Lung microvascular endothelial cell (primary cell): ENCODE measurements at regions not wholly inside any gene's neighbourhood (a gene's known extent, or its start where the extent isn't known, plus 50 kb on each side); places are given as distances from the start of the nearest gene placed in this dataset.
"Not testable (repeated sequence)": the region's sequence is repeated elsewhere in the genome, so short reads cannot be mapped to it uniquely, and the experiment has no call there.

ENCODE experiments used
- DNase-seq, 2 donors: peaks; one replicate each; pipeline versions ENCODE4 v3.0.0 to v3.0.0-alpha.2; 2010; ENCODE audit warnings: low read depth in 2 of 2

GRCh38 chr19:13652810-13653590 lies 111.3 kb upstream of the MRI1 start:
- no peak for DNase-seq

DNA sequence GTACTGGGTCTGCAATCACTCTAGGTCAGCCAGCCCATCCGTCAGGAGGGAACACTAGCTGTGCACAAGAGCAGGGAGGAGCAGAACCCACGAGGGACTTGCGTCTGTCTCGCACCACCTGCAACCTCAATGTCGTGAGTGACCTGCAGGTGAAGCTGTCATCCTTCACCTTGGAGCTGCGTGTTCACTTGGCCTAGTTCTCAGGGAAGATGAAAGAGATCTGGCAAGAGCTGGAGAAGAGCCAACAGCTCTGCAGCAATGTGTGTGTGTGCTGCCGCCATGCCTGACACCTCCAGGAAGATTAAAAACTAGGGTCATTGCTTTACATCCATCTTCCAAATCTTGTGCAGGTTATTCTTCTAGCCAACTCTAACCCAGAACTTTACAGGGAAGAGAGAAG lies 117.6 kb upstream of the MRI1 start:
- DNase-seq, result no peak

DNA sequence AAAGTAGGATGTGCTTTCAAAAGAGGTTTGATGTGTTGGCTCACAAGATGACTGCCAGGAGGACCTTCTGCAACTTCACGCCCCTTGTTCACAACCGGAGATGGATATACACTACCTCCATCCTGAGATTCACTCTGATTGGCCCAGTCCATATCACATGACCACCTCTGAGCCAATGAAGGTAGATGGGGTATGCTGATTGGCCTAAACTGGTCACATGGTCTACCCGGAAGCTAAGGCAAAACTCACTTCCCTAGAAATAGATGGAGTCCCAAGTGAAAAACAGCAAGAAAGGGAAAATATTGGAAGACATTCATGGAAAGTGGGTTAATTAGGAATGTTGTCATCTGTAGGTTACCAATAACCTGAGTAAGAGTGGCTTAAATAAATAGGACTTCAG lies 119.7 kb upstream of the MRI1 start:
- DNase-seq, result no peak

GRCh38 chr19:13640611-13641010 lies 123.7 kb upstream of the MRI1 start:
- DNase-seq, result no peak

GRCh38 chr19:13639342-13639929 lies 124.9 kb upstream of the MRI1 start:
- no peak for DNase-seq

- DNase-seq, result no peak
Observed at GRCh38 chr19:13637664-13638063, 126.7 kb upstream of the MRI1 start.

GRCh38 chr19:13634658-13635057 lies 128.4 kb upstream of the CACNA1A start:
- DNase-seq, result no peak

DNA sequence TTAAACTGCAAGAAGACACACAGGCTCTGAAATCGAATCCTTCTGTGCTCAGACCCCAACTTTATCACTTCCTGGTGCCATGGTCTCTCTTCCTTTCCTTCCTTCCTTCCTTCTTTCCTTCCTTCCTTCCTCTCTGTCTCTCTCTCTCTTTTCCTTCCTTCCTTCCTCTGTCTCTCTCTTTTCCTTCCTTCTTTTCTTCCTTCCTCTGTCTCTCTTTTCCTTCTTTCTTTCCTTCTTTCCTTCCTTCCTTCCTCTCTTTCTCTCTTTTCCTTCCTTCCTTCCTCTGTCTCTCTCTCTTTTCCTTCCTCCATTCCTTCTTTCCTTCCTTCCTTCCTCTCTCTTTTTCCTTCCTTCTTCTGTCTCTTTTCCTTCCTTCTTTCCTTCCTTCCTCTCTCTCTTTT lies 127.2 kb upstream of the CACNA1A start:
- DNase-seq, result no peak

DNA sequence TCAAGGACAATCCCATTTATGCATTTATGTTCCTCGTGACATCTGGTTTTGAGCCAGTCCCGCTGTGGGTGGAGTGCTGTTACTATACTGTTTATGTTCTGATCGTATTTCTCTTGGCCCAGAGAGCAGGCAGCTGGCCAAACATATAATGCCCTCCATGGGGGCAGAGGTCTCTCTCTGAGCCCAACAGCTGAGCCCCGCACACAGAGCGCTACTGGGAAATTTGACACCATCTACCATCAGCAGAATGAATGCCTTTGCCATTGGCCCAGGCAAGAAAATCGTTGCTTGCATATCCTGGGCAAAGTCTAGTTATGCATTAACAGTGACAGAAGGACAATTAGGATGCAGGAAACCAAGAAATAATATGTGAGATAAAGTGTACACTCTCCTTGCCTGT lies 126.8 kb upstream of the CACNA1A start:
- peak in 1 of 2 donors; percentile 59 for DNase-seq

DNA sequence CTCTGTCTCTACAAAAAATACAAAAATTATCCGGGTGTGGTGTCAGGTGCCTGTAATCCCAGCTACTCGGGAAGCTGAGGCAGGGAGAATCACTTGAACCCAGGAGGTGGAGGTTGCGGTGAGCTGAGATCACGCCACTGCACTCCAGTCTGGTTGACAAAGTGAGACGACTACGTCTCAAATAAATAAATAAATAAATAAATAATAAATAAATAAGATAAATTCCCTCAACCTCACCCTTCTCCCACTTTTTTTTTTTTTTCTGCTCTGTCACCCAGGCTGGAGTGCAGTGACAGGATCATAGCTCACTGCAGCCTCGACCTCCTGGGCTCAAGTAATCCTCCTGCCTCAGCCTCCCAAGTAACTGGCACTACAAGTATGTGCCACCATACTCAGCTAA lies 125.9 kb upstream of the CACNA1A start:
- not testable (repeated sequence) for DNase-seq

DNA sequence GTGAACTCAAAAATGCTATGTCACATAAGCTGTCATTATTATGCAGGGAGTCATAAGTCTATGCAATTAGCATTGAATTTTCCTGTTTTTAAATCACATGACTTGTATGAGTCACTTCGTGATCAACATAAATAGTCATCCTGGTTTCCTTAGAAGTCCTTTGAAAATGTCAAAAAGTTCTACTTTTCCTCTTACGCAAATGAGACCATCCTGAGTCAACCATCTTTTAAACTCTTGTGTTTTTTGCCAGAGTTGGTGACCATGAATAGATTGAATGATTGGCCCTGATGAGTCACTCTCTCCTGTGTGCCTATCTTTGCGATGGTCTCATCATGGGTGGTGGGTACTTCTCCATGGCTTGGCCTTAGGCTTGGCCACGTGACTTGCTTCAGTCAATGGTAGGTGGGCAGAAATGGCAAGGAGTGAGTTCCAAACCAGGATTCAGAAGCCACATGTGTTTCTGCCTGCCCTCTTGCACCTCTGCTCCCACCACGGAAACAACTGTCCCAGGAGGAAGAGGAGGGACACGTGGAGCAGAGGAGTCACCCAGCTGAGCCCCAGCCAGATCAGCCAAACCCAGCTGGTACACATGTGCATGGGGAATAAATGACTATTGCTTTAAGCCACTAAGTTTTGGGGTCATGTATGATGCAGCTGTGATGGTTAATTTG lies 123.5 kb upstream of the CACNA1A start:
- peak in 1 of 2 donors; percentile 27 for DNase-seq

GRCh38 chr19:13627531-13627930 lies 121.3 kb upstream of the CACNA1A start:
- no peak for DNase-seq

GRCh38 chr19:13623716-13624710 lies 117.7 kb upstream of the CACNA1A start:
- no peak for DNase-seq

DNA sequence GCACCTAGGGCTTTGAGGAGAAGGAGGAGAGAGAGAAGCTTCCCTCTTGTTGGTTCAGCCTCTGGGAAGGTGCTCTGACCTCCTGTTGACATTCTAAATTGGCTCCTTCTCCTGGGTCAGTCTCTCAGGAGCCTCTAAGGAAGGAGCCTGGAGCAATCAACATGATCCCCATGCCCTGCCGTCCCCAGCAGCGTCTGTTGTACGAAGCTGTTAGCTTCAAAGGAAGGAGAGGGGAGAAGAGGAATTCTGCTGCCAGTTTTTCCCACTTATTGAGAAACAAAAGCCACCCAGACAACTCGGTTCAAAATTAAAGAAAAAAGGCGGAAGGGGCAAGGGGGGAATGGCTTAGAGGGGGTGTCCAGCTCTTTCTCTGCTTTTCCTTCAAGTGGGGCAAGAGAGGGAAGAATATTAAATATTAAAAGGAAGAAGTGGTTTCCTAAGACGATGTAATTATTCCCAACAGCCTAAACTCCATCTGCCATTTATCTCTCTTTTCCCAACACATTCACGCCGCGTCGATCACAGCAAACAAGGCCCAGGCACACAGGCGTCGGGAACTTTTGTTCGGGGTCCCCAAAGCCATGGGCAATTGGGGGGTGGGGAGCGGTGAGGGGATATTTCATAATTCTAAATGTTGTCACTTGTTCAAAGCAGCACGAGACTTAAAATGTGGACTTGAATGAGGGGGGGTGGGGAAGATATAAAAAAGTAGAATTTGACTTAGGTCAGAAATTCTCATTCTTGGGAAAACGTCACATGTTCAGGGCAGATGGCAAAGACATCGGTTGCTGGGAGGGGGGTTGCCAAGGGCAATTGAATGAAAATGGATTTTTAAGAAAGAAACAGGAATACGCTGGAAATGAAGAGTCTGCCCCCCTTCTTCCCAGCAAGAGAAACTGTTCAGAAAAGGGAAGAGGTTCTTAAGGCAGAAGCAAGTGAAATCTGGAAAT lies 116.8 kb upstream of the CACNA1A start:
- DNase-seq, result no peak

DNA sequence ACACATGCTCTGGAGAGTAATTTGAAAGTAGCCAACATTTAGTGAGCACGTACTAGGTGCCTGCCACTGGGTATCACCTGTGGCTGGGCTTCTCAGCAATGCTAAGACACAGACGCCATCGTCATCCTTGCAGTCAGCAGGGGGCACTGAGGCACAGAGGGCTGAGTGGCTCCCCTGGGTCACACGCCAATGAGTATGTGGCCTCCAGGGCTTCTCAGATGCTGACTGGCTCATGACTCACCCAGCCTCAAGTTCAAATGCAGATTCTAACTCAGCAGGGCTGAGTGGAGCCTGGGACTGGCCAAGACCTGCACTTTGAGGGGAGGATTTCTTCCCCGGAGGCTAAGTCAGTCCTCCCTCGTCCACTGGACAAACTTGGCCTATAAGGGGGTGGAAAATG lies 115.1 kb upstream of the CACNA1A start:
- peak in 1 of 2 donors; percentile 74 for DNase-seq

DNA sequence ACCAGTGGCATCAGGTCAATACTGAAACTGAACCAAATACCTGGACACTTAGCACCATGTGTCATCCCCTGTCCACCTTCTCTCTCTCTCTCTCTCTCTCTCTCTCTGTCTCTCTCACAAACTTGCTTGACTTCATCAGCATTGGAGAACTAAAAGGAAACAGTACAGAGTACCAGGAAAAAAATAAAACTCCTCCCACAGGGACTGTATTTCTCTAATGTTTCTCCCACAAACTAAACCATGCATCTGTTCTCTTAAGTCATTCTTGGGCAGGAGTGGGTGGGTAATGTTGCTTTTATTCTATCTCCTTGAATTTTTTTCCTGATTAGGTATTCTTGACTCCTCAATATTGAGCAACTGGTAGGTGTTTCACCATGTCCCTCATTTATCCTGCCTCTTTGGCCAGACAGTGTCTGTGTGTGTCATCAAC lies 112.9 kb upstream of the CACNA1A start:
- DNase-seq, result no peak

- no peak for DNase-seq
Observed at GRCh38 chr19:13615890-13616289, 109.6 kb upstream of the CACNA1A start.

DNA sequence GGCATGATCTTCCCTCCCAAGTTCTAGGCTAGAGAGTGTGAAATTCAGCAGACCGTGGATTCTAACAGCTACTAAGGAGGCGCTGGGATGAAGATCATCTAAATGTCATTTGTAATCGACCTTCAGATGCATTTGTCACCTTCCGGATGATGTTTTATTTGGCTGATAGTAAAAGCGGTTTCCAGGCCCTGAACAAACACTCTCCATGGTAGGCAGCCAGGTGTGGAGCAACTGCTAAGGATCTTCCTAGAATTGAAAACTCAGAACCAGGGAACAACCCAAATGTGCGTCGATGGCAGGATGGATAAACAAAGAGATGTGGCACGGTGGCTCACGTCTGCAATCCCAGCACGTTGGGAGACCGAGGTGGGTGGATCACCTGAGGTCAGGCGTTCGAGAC lies 107.2 kb upstream of the CACNA1A start:
- no peak for DNase-seq

- DNase-seq, result no peak
Observed at GRCh38 chr19:13611596-13611995, 105.3 kb upstream of the CACNA1A start.

DNA sequence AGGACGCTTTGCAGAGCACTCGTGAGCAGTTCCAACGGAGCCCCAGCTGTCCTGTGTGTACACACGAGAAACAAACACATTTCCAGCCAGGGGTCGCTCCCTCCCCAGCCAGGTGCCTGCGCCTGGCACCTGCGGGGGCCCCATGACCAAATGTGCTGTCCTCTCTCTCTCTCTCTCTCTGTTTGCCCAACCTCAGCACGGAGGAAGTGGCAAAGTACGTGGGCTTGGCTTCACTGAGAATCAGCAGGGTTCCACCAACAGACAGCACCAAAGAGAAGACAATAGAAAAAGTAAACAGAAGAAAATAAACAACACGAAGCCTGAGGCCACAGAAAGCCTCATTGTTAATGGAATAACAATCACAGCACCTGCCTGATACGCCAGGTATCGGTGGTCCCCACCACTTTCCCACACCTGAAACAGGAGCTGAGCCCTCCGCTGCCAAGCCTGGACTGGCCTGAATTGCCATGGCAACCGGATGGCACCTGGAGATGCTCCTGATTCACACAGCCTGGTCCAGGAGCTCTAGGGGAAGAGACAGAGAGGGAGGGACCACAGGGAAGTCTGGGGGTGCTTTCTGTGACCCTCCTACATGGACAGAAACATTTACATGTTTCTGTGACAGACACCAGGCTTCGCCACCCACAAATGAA lies 103.9 kb upstream of the CACNA1A start:
- DNase-seq, result no peak
